ENCODE measurements at regions not wholly inside any gene's neighbourhood (a gene's known extent, or its start where the extent isn't known, plus 50 kb on each side); places are given as distances from the start of the nearest gene placed in this dataset.
"Not testable (repeated sequence)": the region's sequence is repeated elsewhere in the genome, so short reads cannot be mapped to it uniquely, and the experiment has no call there.

GRCh38 chr6:170087941-170088581 lies 202.8 kb downstream of the DLL1 start:
- DNase-seq (peak; percentile 36 to 87), ATAC-seq (ENCODE audit: low FRiP score in 2 of 2) (peak in 1 of 2 donors; percentile 19)
- peak overlapping the region in 2 of 4 donors; percentile 34 to 73 for H3K27ac ChIP-seq
- 59 to 74% methylated on average over 35 to 36 of the region's 36 CpGs for WGBS, 2 donors
- H3K9me3 ChIP-seq: no peaks in the 10 kb centered on the region
- H3K27me3 ChIP-seq: no peaks in the 10 kb centered on the region
- peaks cover 0 to 7% (median 2%) of the 10 kb centered on the region in 4 donors for H3K4me1 ChIP-seq
- peak overlapping the region in 2 of 4 donors; percentile 11 to 26 for H3K4me3 ChIP-seq
- no peaks in the 10 kb centered on the region for H3K36me3 ChIP-seq
- TF ChIP-seq POLR2A (IDR thresholded peaks at IDR 0.05) (peak in 1 of 4 donors; percentile 32), EP300 (IDR thresholded peaks at IDR 0.05) (no peak)

DNA sequence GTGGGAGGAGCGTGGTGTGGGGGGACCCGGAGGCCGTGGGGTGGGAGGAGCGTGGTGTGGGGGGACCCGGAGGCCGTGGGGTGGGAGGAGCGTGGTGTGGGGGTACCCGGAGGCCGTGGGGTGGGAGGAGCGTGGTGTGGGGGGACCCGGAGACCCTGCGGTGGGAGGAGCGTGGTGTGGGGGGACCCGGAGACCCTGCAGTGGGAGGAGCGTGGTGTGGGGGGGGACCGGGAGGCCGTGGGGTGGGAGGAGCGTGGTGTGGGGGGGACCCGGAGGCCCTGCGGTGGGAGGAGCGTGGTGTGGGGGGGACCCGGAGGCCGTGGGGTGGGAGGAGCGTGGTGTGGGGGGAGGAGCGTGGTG lies 203.5 kb downstream of the DLL1 start:
- H3K4me3 ChIP-seq: not testable (repeated sequence)
- DNase-seq: peak in 1 of 2 donors; percentile 73
- 90% methylated on average over 2 of the region's 25 CpGs; no CpG with 5 or more reads in 1 of the 2 donors for WGBS, 2 donors

DNA sequence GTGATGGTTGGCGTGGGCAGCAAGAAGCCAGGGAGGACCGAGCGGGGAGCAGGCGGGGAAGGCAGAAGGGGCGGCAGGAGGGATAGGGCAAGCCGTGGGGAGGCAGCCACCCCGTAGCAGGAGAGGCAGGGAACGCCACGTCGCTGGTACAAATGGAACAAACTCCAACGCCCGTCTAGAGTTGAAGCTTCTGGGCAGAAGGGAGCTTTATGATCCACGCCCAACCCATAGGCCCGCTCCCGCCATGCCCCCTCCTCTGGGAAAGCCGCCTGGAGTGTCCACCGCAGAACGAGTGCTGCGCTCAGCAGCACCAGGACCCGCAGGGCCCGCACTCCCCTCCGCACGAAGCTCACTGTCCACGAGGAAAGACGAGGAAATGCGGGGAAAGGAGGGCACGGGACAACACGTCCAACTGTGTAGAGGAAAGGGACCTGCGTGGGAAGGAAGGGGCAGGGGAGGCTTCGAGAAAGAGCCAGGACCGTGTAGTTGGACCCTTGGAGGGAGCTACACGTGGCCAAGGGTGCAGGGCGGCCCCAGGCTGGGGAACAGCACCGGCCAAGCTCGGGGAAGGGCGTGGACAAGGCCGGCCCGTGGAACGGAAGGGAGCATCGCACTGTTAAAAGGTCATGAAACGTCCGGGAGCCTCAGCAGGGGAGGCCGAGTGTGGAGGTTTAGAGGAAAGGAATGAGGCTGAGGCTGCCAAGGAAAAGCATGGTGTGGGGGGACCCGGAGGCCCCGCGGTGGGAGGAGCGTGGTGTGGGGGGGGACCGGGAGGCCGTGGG lies 204.0 kb downstream of the DLL1 start:
- no peaks in the 10 kb centered on the region for H3K27me3 ChIP-seq
- H3K27ac ChIP-seq: no peak overlapping the region
- DNase-seq (peak; percentile 15 to 61), ATAC-seq (ENCODE audit: low FRiP score in 2 of 2) (no peak)
- WGBS, 2 donors: 93 to 94% methylated on average over 47 of the region's 49 CpGs
- no peak overlapping the region for H3K4me3 ChIP-seq
- H3K4me1 ChIP-seq: peaks cover 0 to 7% (median 2%) of the 10 kb centered on the region in 4 donors
- H3K36me3 ChIP-seq: no peaks in the 10 kb centered on the region
- H3K9me3 ChIP-seq: no peaks in the 10 kb centered on the region
- no peak for TF ChIP-seq CTCF (IDR thresholded peaks at IDR 0.05)
- no peak for TF ChIP-seq POLR2A (IDR thresholded peaks at IDR 0.05)
- no peak for TF ChIP-seq POLR2AphosphoS5 (IDR thresholded peaks at IDR 0.05)
- TF ChIP-seq EP300 (IDR thresholded peaks at IDR 0.05): no peak

More for the DNA sequence above, 203.5 kb downstream of the DLL1 start:
- not testable (repeated sequence) for H3K9me3 ChIP-seq; H3K36me3 ChIP-seq; H3K4me1 ChIP-seq; ATAC-seq (ENCODE audit: low FRiP score in 2 of 2); H3K27me3 ChIP-seq; H3K27ac ChIP-seq

- no peak for ATAC-seq (ENCODE audit: low FRiP score in 2 of 2)
- Histone ChIP-seq H3K4me3 (no peak overlapping the region), H3K9me3 (no peaks in the 10 kb centered on the region), H3K27ac (no peak overlapping the region), H3K4me1 (peaks cover 0 to 12% (median 2%) of the 10 kb centered on the region in 4 donors), H3K36me3 (no peaks in the 10 kb centered on the region), H3K27me3 (no peaks in the 10 kb centered on the region)
- no peak for TF ChIP-seq POLR2AphosphoS5 (IDR thresholded peaks at IDR 0.05)
- TF ChIP-seq POLR2A (IDR thresholded peaks at IDR 0.05): no peak
- no peak for TF ChIP-seq CTCF (IDR thresholded peaks at IDR 0.05)
- DNase-seq: peak; percentile 11 to 56
- 78 to 83% methylated on average over 26 of the region's 26 CpGs for WGBS, 2 donors
Observed at GRCh38 chr6:170085475-170086401, 205.1 kb downstream of the DLL1 start.

DNA sequence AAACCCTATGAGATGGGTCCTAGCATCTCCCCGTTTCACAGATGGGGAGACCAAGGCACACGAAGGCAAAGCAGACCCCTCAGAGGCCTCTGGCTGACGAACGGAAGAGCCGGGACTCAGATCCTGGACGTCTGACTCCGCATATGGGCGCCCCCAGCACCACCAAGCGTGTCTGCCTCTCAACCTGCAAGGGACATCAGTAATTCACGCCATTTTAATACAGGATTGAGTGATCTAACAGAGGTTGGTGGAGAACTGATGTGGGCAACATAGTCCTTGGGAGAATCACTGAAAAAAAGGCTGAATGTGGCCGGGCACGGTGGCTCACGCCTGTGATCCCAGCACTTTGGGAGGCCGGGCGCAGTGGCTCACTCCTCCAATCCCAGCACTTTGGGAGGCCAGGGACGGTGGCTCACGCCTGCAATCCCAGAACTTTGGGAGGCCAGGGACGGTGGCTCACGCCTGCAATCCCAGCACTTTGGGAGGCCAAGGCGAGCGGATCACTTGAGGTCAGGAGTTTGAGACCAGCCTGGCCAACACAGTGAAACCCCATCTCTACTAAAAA lies 206.6 kb downstream of the DLL1 start:
- peaks cover 0 to 6% (median 0%) of the 10 kb centered on the region in 4 donors for H3K4me1 ChIP-seq
- peak in 1 of 2 donors; percentile 8 for DNase-seq
- TF ChIP-seq POLR2A (IDR thresholded peaks at IDR 0.05): no peak
- no peak for TF ChIP-seq POLR2AphosphoS5 (IDR thresholded peaks at IDR 0.05)
- no peak for TF ChIP-seq EP300 (IDR thresholded peaks at IDR 0.05)
- no peak for ATAC-seq (ENCODE audit: low FRiP score in 2 of 2)
- no peak overlapping the region for H3K4me3 ChIP-seq
- no peaks in the 10 kb centered on the region for H3K27me3 ChIP-seq
- 88 to 95% methylated on average over 11 to 20 of the region's 21 CpGs for whole genome bisulfite sequencing, 2 donors
- H3K9me3 ChIP-seq: no peaks in the 10 kb centered on the region
- H3K27ac ChIP-seq: no peak overlapping the region
- no peaks in the 10 kb centered on the region for H3K36me3 ChIP-seq

Data from upper lobe of left lung (tissue), 6 donors.